Cardiac fibroblast (primary cell): ENCODE measurements at regions not wholly inside any gene's neighbourhood (a gene's known extent, or its start where the extent isn't known, plus 50 kb on each side); places are given as distances from the start of the nearest gene placed in this dataset.

ENCODE experiments used
- DNase-seq, 2 donors: peaks; one replicate each; pipeline versions ENCODE4 v3.0.0 to v3.0.0-alpha.2; 2010; ENCODE audit warnings: low read depth in 2 of 2
- H3K4me3 ChIP-seq, 2 donors: replicated peaks in 1 of 2; 1 replicate in 1 of 2; 2 replicates in 1 of 2; pipeline ENCODE4 v1.5.1; 2011; ENCODE audit warnings: low read depth in 2 of 2, low read length in 2 of 2, mild to moderate bottlenecking in 2 of 2, moderate library complexity in 1 of 2
- CTCF ChIP-seq: IDR thresholded peaks from one replicate; pipeline ENCODE4 v1.5.1; 2011; ENCODE audit warnings: low read depth, mild to moderate bottlenecking, low read length, inconsistent platforms

DNA sequence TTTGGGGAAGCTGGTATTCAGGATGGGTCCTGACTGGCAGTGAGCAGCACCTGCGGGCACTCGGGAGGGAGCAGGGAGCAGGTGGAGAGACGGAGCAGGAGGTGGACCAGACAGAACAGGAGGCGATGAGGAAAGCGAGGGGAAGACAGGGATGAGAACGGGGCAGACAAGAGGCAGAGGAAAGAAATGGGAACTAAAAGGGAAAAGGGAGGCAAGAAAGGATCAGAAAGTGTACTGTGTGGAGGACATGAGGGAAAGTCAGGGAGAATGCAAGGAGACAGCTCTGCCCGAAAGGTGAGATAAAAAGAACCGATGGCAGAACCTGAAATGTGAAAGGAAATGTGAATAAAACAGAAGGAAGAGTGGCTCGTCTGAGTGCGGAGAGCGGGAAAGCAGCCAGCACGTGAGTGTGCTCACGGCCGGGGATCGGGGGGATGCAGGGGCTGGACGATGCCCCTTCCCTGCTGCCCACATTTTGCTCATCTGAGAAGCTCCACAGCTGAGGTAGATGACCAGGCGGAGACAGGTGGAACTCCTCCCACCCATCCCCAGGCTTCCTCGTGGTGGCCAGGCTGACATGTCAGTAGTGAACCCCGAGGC, 494.4 kb upstream of the B3GAT1 start:
- no peak for TF ChIP-seq CTCF

GRCh38 chr11:134905928-134906327, 493.9 kb upstream of the B3GAT1 start:
- DNase-seq: no peak
- no peak for TF ChIP-seq CTCF
- H3K4me3 ChIP-seq: no peak overlapping the region

More for the DNA sequence above, 494.4 kb upstream of the B3GAT1 start:
- DNase-seq: no peak
- H3K4me3 ChIP-seq: no peak overlapping the region

- no peak overlapping the region for H3K4me3 ChIP-seq
- TF ChIP-seq CTCF: no peak
- DNase-seq: no peak
These were observed 493.5 kb upstream of the B3GAT1 start for GRCh38 chr11:134905517-134905916.

DNA sequence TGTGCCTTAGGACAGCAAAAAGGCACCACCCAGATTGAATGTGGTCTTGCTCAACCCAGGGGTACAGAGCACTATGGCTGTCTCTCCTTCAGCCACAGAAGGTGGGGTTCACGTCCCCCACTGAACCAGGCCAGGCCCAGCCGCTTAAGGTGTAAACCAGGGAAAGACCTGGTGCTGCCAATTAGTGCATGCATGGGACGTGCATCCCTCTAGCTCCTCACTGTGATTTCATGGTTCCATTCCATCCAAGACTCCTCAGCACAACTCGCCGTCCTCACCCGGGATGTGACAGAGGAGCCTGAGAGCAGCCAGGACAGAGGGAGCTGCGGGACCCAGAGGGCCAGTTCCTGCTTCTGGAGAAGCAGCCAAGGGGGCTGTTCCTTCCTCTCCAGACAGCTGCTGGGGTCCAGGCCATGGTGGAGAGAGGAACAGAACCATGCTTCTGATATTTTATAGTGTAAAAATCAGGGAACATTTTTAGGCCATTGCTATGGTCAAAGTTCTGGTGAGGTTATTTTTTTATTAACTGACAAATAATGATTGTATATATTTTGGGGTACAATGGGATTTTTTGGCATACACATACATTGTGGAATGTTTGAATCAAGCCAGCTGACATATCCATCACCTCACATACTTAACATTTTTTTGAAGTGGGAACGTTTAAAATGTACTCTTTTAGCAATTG, 492.2 kb upstream of the B3GAT1 start:
- DNase-seq: no peak

DNA sequence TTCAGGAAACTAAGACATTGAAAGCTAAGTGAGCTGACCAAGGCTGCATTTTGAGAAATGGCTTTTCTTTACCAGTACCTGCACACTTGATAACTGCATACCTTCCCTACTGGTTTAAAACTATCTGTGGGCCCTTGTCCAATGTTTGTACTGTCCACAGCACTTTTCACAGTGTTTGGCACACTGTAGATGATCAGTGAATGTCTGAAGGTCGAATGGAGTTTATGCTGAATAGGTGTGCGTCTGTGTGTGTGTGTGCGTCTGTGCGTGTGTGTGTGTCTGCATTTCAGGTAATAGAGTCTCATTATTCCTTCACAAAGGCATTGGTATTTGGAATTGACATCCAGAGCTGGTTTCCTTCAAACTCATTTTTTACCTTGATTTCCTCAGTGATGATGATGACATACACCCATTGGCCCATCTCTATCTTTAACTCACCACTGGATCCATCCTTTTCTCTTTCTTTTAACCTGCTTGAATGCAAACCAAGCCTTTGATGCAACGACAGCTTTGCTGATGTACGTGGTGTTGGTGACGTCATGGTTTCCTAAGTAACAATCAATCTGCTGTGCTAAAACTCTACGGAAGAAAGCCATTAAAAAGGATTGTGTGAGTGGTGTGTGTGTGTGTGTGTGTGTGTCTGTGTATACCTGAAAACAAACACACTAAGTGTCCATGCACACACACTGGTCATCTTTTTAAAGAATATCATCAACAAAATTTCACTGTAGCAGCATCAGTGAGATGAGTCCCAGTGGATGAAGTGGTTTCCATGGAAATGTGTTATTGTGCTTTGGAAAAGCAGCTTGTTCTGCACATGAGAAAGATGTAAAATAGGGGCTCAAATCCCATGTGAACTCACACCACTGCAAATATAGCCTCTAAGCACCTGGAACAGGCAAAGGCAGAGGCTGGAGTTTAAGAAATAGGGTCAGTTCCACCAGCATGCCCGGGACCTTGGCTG, 490.2 kb upstream of the B3GAT1 start:
- no peak for DNase-seq
- no peak for TF ChIP-seq CTCF
- H3K4me3 ChIP-seq: no peak overlapping the region

More for the DNA sequence above, 492.2 kb upstream of the B3GAT1 start:
- TF ChIP-seq CTCF: no peak
- H3K4me3 ChIP-seq: no peak overlapping the region

DNA sequence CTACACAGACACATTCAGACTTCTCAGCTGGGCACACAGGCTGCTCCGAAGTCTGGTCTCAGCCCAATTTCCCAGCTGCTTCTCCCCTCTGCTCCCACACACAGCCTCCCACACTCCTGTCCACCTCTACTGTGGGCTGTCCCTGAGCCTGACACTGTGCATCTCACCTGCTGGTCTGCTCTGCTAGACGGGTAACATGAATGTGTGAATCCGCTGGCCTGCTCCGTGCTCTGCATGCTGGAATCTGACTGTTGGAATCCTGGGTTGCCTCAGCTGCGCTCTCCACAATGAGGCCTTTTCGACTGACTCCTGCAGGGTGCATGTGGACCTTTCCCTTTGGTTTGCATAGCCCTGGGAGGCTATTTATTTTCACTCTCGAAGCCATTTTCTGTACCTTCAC, 489.5 kb upstream of the B3GAT1 start:
- no peak overlapping the region for H3K4me3 ChIP-seq
- TF ChIP-seq CTCF: no peak
- DNase-seq: no peak
